IMR-90 (cell line): ENCODE measurements at regions not wholly inside any gene's neighbourhood (a gene's known extent, or its start where the extent isn't known, plus 50 kb on each side); places are given as distances from the start of the nearest gene placed in this dataset.

Experiments
- ATAC-seq: fragments of 200-7000 bp; cut with Tn5 transposase; 2 replicates; pipeline ENCODE4 v1.9.1; 2020; ENCODE audit warnings: low read depth, mild to moderate bottlenecking, moderate library complexity
- BruUV-seq: library from RNA; stranded (reverse); fragments of 400-500 nt; replicated peaks from 2 replicates; lab custom pipeline; 2021; lab: Mats Ljungman, UMichigan
- CTCF ChIA-PET: fragments of 300-600 bp; formaldehyde crosslinking; extraction: SDS; loops from one replicate; lab custom pipeline; 2021; ENCODE audit warnings: antibody characterized with exemption; lab: Yijun Ruan, JAX
- POLR2A ChIA-PET: fragments of 300-600 bp; sonication (Branson Sonifier 250); formaldehyde crosslinking; loops from one replicate; lab custom pipeline; 2022; ENCODE audit warnings: antibody characterized with exemption; ENCODE audit not compliant: unreplicated experiment; lab: Charles Lee
- DNase-seq: peaks from one replicate; pipeline ENCODE4 v3.0.0; 2013
- H2AFZ ChIP-seq: replicated peaks from 2 replicates; pipeline ENCODE3; 2013; ENCODE audit warnings: low read length, mild to moderate bottlenecking; ENCODE audit not compliant: poor library complexity
- H2AK5ac ChIP-seq: 2 replicates; pipeline ENCODE4 v1.6.1; 2013; ENCODE audit warnings: low read depth, low read length, inconsistent platforms
- H2AK9ac ChIP-seq: replicated peaks from 2 replicates; pipeline ENCODE3; 2013; ENCODE audit warnings: mild to moderate bottlenecking, low read depth, low read length, moderate library complexity; ENCODE audit not compliant: poor library complexity
- H2BK120ac ChIP-seq: 2 replicates; pipeline ENCODE4 v1.6.1; 2013; ENCODE audit warnings: low read depth, low read length, inconsistent platforms
- H2BK15ac ChIP-seq: 3 replicates; pipeline ENCODE4 v1.6.1; 2013; ENCODE audit warnings: low read depth, low read length, inconsistent platforms
- H2BK20ac ChIP-seq: 2 replicates; pipeline ENCODE4 v1.6.1; 2013; ENCODE audit warnings: low read depth, mild to moderate bottlenecking, inconsistent platforms, low read length, moderate library complexity
- H2BK5ac ChIP-seq: 2 replicates; pipeline ENCODE4 v1.6.1; 2013; ENCODE audit warnings: mild to moderate bottlenecking, low read depth, low read length, inconsistent platforms; ENCODE audit not compliant: poor library complexity, severe bottlenecking
- H3K14ac ChIP-seq: replicated peaks from 2 replicates; pipeline ENCODE4 v1.6.1; 2013; ENCODE audit warnings: low read depth, low read length, inconsistent platforms
- H3K18ac ChIP-seq: 2 replicates; pipeline ENCODE4 v1.6.1; 2013; ENCODE audit warnings: low read depth, low read length, control low read depth
- H3K23ac ChIP-seq: 2 replicates; pipeline ENCODE4 v1.6.1; 2013; ENCODE audit warnings: low read depth, low read length, inconsistent platforms
- H3K27ac ChIP-seq: 2 replicates; pipeline ENCODE4 v1.5.1; 2013; ENCODE audit warnings: mild to moderate bottlenecking, control low read depth, low read length; ENCODE audit not compliant: insufficient read depth
- H3K27me3 ChIP-seq: 2 replicates; pipeline ENCODE4 v1.6.1; 2013; ENCODE audit warnings: low read length; ENCODE audit not compliant: control insufficient read depth, insufficient read depth
- H3K36me3 ChIP-seq: 2 replicates; pipeline ENCODE4 v1.6.1; 2013; ENCODE audit warnings: low read length, mixed read lengths; ENCODE audit not compliant: control insufficient read depth, insufficient read depth
- H3K4ac ChIP-seq: 2 replicates; pipeline ENCODE4 v1.6.1; 2013; ENCODE audit warnings: low read depth, low read length, inconsistent platforms
- H3K4me1 ChIP-seq: 2 replicates; pipeline ENCODE4 v1.6.1; 2013; ENCODE audit warnings: low read length, mixed read lengths; ENCODE audit not compliant: control insufficient read depth, insufficient read depth
- H3K4me2 ChIP-seq: 2 replicates; pipeline ENCODE4 v1.6.1; 2013; ENCODE audit warnings: low read depth, mild to moderate bottlenecking, control low read depth, low read length, moderate library complexity
- H3K4me3 ChIP-seq: 2 replicates; pipeline ENCODE4 v1.5.1; 2013; ENCODE audit warnings: low read depth, mild to moderate bottlenecking, control low read depth, low read length, moderate library complexity; ENCODE audit not compliant: insufficient read depth
- H3K56ac ChIP-seq: 2 replicates; pipeline ENCODE4 v1.6.1; 2013; ENCODE audit warnings: low read length, inconsistent platforms; ENCODE audit not compliant: insufficient read depth; ENCODE audit errors: extremely low read depth
- H3K79me1 ChIP-seq, 2 experiments: 2 replicates each; pipeline ENCODE4 v1.6.1; 2013; ENCODE audit warnings: low read length in 2 of 2, inconsistent platforms in 1 of 2, low read depth in 1 of 2
- H3K9ac ChIP-seq: 2 replicates; pipeline ENCODE4 v1.6.1; 2013; ENCODE audit warnings: low read depth, low read length, control low read depth
- H3K9me1 ChIP-seq: 2 replicates; pipeline ENCODE4 v1.6.1; 2013; ENCODE audit warnings: low read length, inconsistent platforms; ENCODE audit not compliant: insufficient read depth
- H3K9me3 ChIP-seq: 2 replicates; pipeline ENCODE4 v1.6.1; 2013; ENCODE audit warnings: low read length; ENCODE audit not compliant: control insufficient read depth, insufficient read depth
- H4K20me1 ChIP-seq: 2 replicates; pipeline ENCODE4 v1.6.1; 2013; ENCODE audit warnings: low read length, inconsistent platforms; ENCODE audit not compliant: insufficient read depth
- H4K5ac ChIP-seq: 2 replicates; pipeline ENCODE4 v1.6.1; 2013; ENCODE audit warnings: mild to moderate bottlenecking, low read depth, low read length, control low read depth
- H4K8ac ChIP-seq, 2 experiments: 2 replicates each; pipeline ENCODE4 v1.6.1; 2013; ENCODE audit warnings: low read depth in 2 of 2, low read length in 2 of 2, control low read depth in 1 of 2, inconsistent platforms in 1 of 2
- H4K91ac ChIP-seq: 2 replicates; pipeline ENCODE4 v1.6.1; 2013; ENCODE audit warnings: low read depth, low read length, inconsistent platforms; ENCODE audit not compliant: insufficient read depth
- BHLHE40 ChIP-seq: fragments of 150-350 bp; IDR thresholded peaks from 2 replicates; pipeline ENCODE4 v1.6.1; 2016; ENCODE audit warnings: mild to moderate bottlenecking, low read depth, low read length
- CEBPB ChIP-seq: IDR thresholded peaks from 2 replicates; pipeline ENCODE4 v1.6.1; 2012; ENCODE audit warnings: low read depth, low read length, improper control_type of control experiment
- CHD1 ChIP-seq: IDR thresholded peaks from 2 replicates; pipeline ENCODE4 v1.6.1; 2012; ENCODE audit warnings: low read depth, low read length, improper control_type of control experiment
- FOS ChIP-seq: fragments of 150-350 bp; IDR thresholded peaks from 2 replicates; pipeline ENCODE4 v1.6.1; 2016; ENCODE audit warnings: low read depth, low read length
- MAFK ChIP-seq: IDR thresholded peaks from 2 replicates; pipeline ENCODE4 v1.6.1; 2012; ENCODE audit warnings: low read depth, low read length, improper control_type of control experiment
- MAZ ChIP-seq: IDR thresholded peaks from 2 replicates; pipeline ENCODE4 v1.6.1; 2012; ENCODE audit warnings: low read depth, mild to moderate bottlenecking, low read length, improper control_type of control experiment, moderate library complexity, borderline replicate concordance
- MXI1 ChIP-seq: IDR thresholded peaks from 2 replicates; pipeline ENCODE4 v1.6.1; 2012; ENCODE audit warnings: low read depth, mild to moderate bottlenecking, low read length, moderate library complexity, borderline replicate concordance
- NFE2L2 ChIP-seq: fragments of 150-350 bp; IDR thresholded peaks from 2 replicates; pipeline ENCODE4 v1.6.1; 2016; ENCODE audit warnings: low read depth, mild to moderate bottlenecking, low read length
- POLR2A ChIP-seq: IDR thresholded peaks from 2 replicates; pipeline ENCODE4 v1.6.1; 2012; ENCODE audit warnings: mild to moderate bottlenecking, low read depth, low read length
- RAD21 ChIP-seq: IDR thresholded peaks from 2 replicates; pipeline ENCODE4 v1.6.1; 2012; ENCODE audit warnings: low read length, improper control_type of control experiment
- RCOR1 ChIP-seq: IDR thresholded peaks from 2 replicates; pipeline ENCODE4 v1.6.1; 2012; ENCODE audit warnings: mild to moderate bottlenecking, low read length, improper control_type of control experiment; ENCODE audit not compliant: insufficient replicate concordance
- RFX5 ChIP-seq: IDR thresholded peaks from 2 replicates; pipeline ENCODE4 v1.8.0; 2012; ENCODE audit warnings: low read depth, mild to moderate bottlenecking, low read length, moderate library complexity
- SMC3 ChIP-seq: fragments of 150-350 bp; IDR thresholded peaks from 2 replicates; pipeline ENCODE4 v1.6.1; 2016; ENCODE audit warnings: low read depth, mild to moderate bottlenecking, antibody characterized with exemption, low read length, moderate library complexity
- WGBS, 2 experiments: methylation state at CpG; one replicate each; pipeline versions ENCODE4 v1.1.5 to v1.1.7; 2013; ENCODE audit warnings: missing lambda C conversion rate in 2 of 2; ENCODE audit not compliant: insufficient read length in 1 of 2; ENCODE audit errors: extremely low coverage in 2 of 2; 5-methylcytosine and 5-hydroxymethylcytosine counted together
- dilution Hi-C: fragments of 300-500 bp; cut with HindIII; formaldehyde crosslinking; loops from one replicate; pipeline ENCODE4 v1.14.3; 2018; ENCODE audit warnings: low sequenced_read_pairs; ENCODE audit not compliant: unreplicated experiment
- in situ Hi-C: fragments of 300-500 bp; cut with MboI; formaldehyde crosslinking; loops from 3 replicates; pipeline ENCODE4 v1.14.3; 2019; ENCODE audit warnings: low sequenced_read_pairs, inconsistent platforms, mixed read lengths
- intact Hi-C: fragments of 100-400 bp; cut with micrococcal nuclease; formaldehyde crosslinking; loops from 2 replicates; pipeline ENCODE4 v1.10.0; 2022
- TF ChIP-seq, protein P1 (sequence below): fragments of 150-350 bp; IDR thresholded peaks from 2 replicates; pipeline ENCODE4 v1.6.1; 2016; ENCODE audit warnings: low read depth, mild to moderate bottlenecking, low read length, moderate library complexity, borderline replicate concordance
- TF ChIP-seq, protein P2 (sequence below): fragments of 150-350 bp; IDR thresholded peaks from 2 replicates; pipeline ENCODE4 v1.6.1; 2017; ENCODE audit warnings: mild to moderate bottlenecking, antibody characterized with exemption, low read length, low read depth
- TF ChIP-seq, protein P3 (sequence below): conservative IDR thresholded peaks from 2 replicates; pipeline ENCODE4 v1.5.1; 2012; ENCODE audit warnings: mild to moderate bottlenecking, low read depth, low read length, improper control_type of control experiment

DNA sequence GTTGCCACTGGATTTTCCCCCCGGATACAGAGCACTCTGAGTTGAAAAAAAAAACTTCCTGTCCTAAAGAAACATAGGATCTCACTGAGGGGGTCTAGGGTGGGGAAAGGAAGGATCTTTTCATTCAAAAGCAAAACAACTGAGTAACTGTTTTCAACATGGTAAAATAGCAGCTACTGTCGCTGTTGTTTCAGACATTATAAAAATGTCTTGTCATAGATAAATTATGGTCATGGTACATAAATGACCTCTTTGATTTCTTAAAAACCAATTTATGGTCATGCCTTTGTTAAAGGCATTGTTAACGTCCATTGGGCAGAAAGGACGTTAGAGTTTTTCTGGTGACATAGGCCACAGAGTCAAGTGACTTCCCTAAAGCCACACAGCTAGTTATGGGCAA, 180.4 kb upstream of the DTNBP1 start:
- intact Hi-C loops (no loop called here), dilution Hi-C loops (no loop called here), in situ Hi-C loops (no loop called here)
- Histone ChIP-seq H3K27me3 (peaks cover 14% of the 10 kb centered on the region), H4K5ac (no peak overlapping the region), H4K91ac (no peak overlapping the region), H3K4ac (no peak overlapping the region), H3K9me3 (no peaks in the 10 kb centered on the region), H2BK5ac (no peak overlapping the region), H3K18ac (no peak overlapping the region), H3K4me1 (no peaks in the 10 kb centered on the region), H2AK9ac (no peak overlapping the region), H4K8ac (no peak overlapping the region), H3K36me3 (no peaks in the 10 kb centered on the region), H2AFZ (no peak overlapping the region), H2BK20ac (no peak overlapping the region), H3K9me1 (no peaks in the 10 kb centered on the region), H3K56ac (no peak overlapping the region), H3K23ac (no peak overlapping the region), H3K4me2 (no peak overlapping the region), H2AK5ac (no peak overlapping the region), H4K20me1 (no peaks in the 10 kb centered on the region; the same call in 1 of the 2 replicates), H3K79me1 (no peaks in the 10 kb centered on the region), H3K14ac (no peak overlapping the region), H3K9ac (no peak overlapping the region), H3K4me3 (no peak overlapping the region), H3K27ac (no peak overlapping the region), H2BK15ac (no peak overlapping the region), H2BK120ac (no peak overlapping the region)
- CTCF ChIA-PET: no interaction called here
- POLR2A ChIA-PET: no interaction called here
- BruUV-seq: no TSS peak
- WGBS, 2 experiments: no CpG with 5 or more reads among the region's 4 CpGs
- TF ChIP-seq POLR2A (no peak), FOS (no peak), RFX5 (no peak), CHD1 (no peak), RCOR1 (no peak), SMC3 (no peak), CEBPB (no peak), NFE2L2 (no peak), MAFK (no peak), RAD21 (no peak), BHLHE40 (no peak), MXI1 (no peak), MAZ (no peak)
- TF ChIP-seq, protein P1, sequence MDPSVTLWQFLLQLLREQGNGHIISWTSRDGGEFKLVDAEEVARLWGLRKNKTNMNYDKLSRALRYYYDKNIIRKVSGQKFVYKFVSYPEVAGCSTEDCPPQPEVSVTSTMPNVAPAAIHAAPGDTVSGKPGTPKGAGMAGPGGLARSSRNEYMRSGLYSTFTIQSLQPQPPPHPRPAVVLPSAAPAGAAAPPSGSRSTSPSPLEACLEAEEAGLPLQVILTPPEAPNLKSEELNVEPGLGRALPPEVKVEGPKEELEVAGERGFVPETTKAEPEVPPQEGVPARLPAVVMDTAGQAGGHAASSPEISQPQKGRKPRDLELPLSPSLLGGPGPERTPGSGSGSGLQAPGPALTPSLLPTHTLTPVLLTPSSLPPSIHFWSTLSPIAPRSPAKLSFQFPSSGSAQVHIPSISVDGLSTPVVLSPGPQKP: no peak
- TF ChIP-seq, protein P2, sequence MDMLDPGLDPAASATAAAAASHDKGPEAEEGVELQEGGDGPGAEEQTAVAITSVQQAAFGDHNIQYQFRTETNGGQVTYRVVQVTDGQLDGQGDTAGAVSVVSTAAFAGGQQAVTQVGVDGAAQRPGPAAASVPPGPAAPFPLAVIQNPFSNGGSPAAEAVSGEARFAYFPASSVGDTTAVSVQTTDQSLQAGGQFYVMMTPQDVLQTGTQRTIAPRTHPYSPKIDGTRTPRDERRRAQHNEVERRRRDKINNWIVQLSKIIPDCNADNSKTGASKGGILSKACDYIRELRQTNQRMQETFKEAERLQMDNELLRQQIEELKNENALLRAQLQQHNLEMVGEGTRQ: no peak
- TF ChIP-seq, protein P3, sequence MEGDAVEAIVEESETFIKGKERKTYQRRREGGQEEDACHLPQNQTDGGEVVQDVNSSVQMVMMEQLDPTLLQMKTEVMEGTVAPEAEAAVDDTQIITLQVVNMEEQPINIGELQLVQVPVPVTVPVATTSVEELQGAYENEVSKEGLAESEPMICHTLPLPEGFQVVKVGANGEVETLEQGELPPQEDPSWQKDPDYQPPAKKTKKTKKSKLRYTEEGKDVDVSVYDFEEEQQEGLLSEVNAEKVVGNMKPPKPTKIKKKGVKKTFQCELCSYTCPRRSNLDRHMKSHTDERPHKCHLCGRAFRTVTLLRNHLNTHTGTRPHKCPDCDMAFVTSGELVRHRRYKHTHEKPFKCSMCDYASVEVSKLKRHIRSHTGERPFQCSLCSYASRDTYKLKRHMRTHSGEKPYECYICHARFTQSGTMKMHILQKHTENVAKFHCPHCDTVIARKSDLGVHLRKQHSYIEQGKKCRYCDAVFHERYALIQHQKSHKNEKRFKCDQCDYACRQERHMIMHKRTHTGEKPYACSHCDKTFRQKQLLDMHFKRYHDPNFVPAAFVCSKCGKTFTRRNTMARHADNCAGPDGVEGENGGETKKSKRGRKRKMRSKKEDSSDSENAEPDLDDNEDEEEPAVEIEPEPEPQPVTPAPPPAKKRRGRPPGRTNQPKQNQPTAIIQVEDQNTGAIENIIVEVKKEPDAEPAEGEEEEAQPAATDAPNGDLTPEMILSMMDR: no peak
- ATAC-seq (no peak), DNase-seq (no peak)
